HK-2 (cell line): ENCODE measurements at regions not wholly inside any gene's neighbourhood (a gene's known extent, or its start where the extent isn't known, plus 50 kb on each side); places are given as distances from the start of the nearest gene placed in this dataset.

Experiments used
- DNase-seq: peaks from one replicate; pipeline ENCODE4 v3.0.0-alpha.2; 2018; ENCODE audit not compliant: unreplicated experiment

GRCh38 chr22:49056301-49056700 is 771.4 kb downstream of the BRD1 start:
- DNase-seq = no peak

- no peak for DNase-seq
Measured at GRCh38 chr22:49055406-49055805, 772.3 kb downstream of the BRD1 start.

- DNase-seq = no peak
Measured at GRCh38 chr22:49053578-49053977, 774.1 kb downstream of the BRD1 start.

GRCh38 chr22:49052560-49052959 is 775.1 kb downstream of the BRD1 start:
- DNase-seq = no peak

GRCh38 chr22:49052023-49052538 is 775.6 kb downstream of the BRD1 start:
- no peak for DNase-seq

GRCh38 chr22:49051491-49052022 is 776.1 kb downstream of the BRD1 start:
- no peak for DNase-seq

GRCh38 chr22:49049691-49050090 is 778.0 kb downstream of the BRD1 start:
- DNase-seq = no peak

GRCh38 chr22:49048591-49048990 is 779.1 kb downstream of the BRD1 start:
- DNase-seq = no peak

- no peak for DNase-seq
Measured at GRCh38 chr22:49047447-49047846, 780.2 kb downstream of the BRD1 start.

- peak; percentile 29 for DNase-seq
Measured at GRCh38 chr22:49046546-49047361, 780.9 kb downstream of the BRD1 start.

- no peak for DNase-seq
Measured at GRCh38 chr22:49046000-49046545, 781.6 kb downstream of the BRD1 start.

- DNase-seq = no peak
Measured at GRCh38 chr22:49045276-49045675, 782.4 kb downstream of the BRD1 start.

- DNase-seq = no peak
Measured at GRCh38 chr22:49044776-49045175, 782.9 kb downstream of the BRD1 start.

- DNase-seq = no peak
Measured at GRCh38 chr22:49044091-49044490, 783.6 kb downstream of the BRD1 start.

- no peak for DNase-seq
Measured at GRCh38 chr22:49042877-49043859, 784.5 kb downstream of the BRD1 start.

- DNase-seq = no peak
Measured at GRCh38 chr22:49042066-49042465, 785.6 kb downstream of the BRD1 start.

- no peak for DNase-seq
Measured at GRCh38 chr22:49040754-49041467, 786.8 kb downstream of the BRD1 start.

GRCh38 chr22:49040111-49040510 is 787.6 kb downstream of the BRD1 start:
- DNase-seq = no peak

- DNase-seq = no peak
Measured at GRCh38 chr22:49039625-49040024, 788.0 kb downstream of the BRD1 start.

GRCh38 chr22:49037701-49038245 is 789.9 kb downstream of the BRD1 start:
- DNase-seq = no peak

GRCh38 chr22:49036513-49036912 is 791.2 kb downstream of the BRD1 start:
- no peak for DNase-seq
